ENCODE measurements at regions not wholly inside any gene's neighbourhood (a gene's known extent, or its start where the extent isn't known, plus 50 kb on each side); places are given as distances from the start of the nearest gene placed in this dataset.

- DNase-seq (ENCODE audit: low read depth, low spot score): no peak
- in situ Hi-C loops (cut with HindIII; ENCODE audit: low pct_unique_long_range_greater_than_20kb, low sequenced_read_pairs): no loop called here
These were observed 55.0 kb downstream of the TMEM30B start for GRCh38 chr14:61226015-61226654.

GRCh38 chr14:61225344-61225743 is 55.8 kb downstream of the TMEM30B start:
- DNase-seq (ENCODE audit: low read depth, low spot score): no peak

GRCh38 chr14:61223552-61223951 is 57.6 kb downstream of the TMEM30B start:
- DNase-seq (ENCODE audit: low read depth, low spot score): no peak
- in situ Hi-C loops (cut with HindIII; ENCODE audit: low pct_unique_long_range_greater_than_20kb, low sequenced_read_pairs): no loop called here

More at GRCh38 chr14:61225344-61225743, 55.8 kb downstream of the TMEM30B start:
- in situ Hi-C loops (cut with HindIII; ENCODE audit: low pct_unique_long_range_greater_than_20kb, low sequenced_read_pairs): no loop called here

- in situ Hi-C loops (cut with HindIII; ENCODE audit: low pct_unique_long_range_greater_than_20kb, low sequenced_read_pairs): no loop called here
- DNase-seq (ENCODE audit: low read depth, low spot score): no peak
These were observed 58.8 kb downstream of the TMEM30B start for GRCh38 chr14:61222388-61222787.

GRCh38 chr14:61221906-61222305 is 59.2 kb downstream of the TMEM30B start:
- in situ Hi-C loops (cut with HindIII; ENCODE audit: low pct_unique_long_range_greater_than_20kb, low sequenced_read_pairs): no loop called here
- no peak for DNase-seq (ENCODE audit: low read depth, low spot score)

GRCh38 chr14:61219673-61220072 is 61.5 kb downstream of the TMEM30B start:
- in situ Hi-C loops (cut with HindIII; ENCODE audit: low pct_unique_long_range_greater_than_20kb, low sequenced_read_pairs): no loop called here
- no peak for DNase-seq (ENCODE audit: low read depth, low spot score)

- in situ Hi-C loops (cut with HindIII; ENCODE audit: low pct_unique_long_range_greater_than_20kb, low sequenced_read_pairs): no loop called here
- no peak for DNase-seq (ENCODE audit: low read depth, low spot score)
These were observed 61.9 kb downstream of the TMEM30B start for GRCh38 chr14:61219256-61219655.

- in situ Hi-C loops (cut with HindIII; ENCODE audit: low pct_unique_long_range_greater_than_20kb, low sequenced_read_pairs): no loop called here
These were observed 62.4 kb downstream of the TMEM30B start for GRCh38 chr14:61218767-61219166.

GRCh38 chr14:61218157-61218556 is 63.0 kb downstream of the TMEM30B start:
- in situ Hi-C loops (cut with HindIII; ENCODE audit: low pct_unique_long_range_greater_than_20kb, low sequenced_read_pairs): no loop called here
- no peak for DNase-seq (ENCODE audit: low read depth, low spot score)

More at GRCh38 chr14:61218767-61219166, 62.4 kb downstream of the TMEM30B start:
- DNase-seq (ENCODE audit: low read depth, low spot score): no peak

GRCh38 chr14:61217516-61217915 is 63.6 kb downstream of the TMEM30B start:
- in situ Hi-C loops (cut with HindIII; ENCODE audit: low pct_unique_long_range_greater_than_20kb, low sequenced_read_pairs): no loop called here
- DNase-seq (ENCODE audit: low read depth, low spot score): no peak

- in situ Hi-C loops (cut with HindIII; ENCODE audit: low pct_unique_long_range_greater_than_20kb, low sequenced_read_pairs): no loop called here
- DNase-seq (ENCODE audit: low read depth, low spot score): no peak
These were observed 65.7 kb downstream of the TMEM30B start for GRCh38 chr14:61215222-61216020.

GRCh38 chr14:61213920-61214319 is 67.2 kb downstream of the TMEM30B start:
- DNase-seq (ENCODE audit: low read depth, low spot score): no peak
- in situ Hi-C loops (cut with HindIII; ENCODE audit: low pct_unique_long_range_greater_than_20kb, low sequenced_read_pairs): no loop called here

- in situ Hi-C loops (cut with HindIII; ENCODE audit: low pct_unique_long_range_greater_than_20kb, low sequenced_read_pairs): no loop called here
- DNase-seq (ENCODE audit: low read depth, low spot score): no peak
These were observed 67.9 kb downstream of the TMEM30B start for GRCh38 chr14:61213191-61213621.

GRCh38 chr14:61212546-61212945 is 68.6 kb downstream of the TMEM30B start:
- in situ Hi-C loops (cut with HindIII; ENCODE audit: low pct_unique_long_range_greater_than_20kb, low sequenced_read_pairs): no loop called here
- no peak for DNase-seq (ENCODE audit: low read depth, low spot score)

- DNase-seq (ENCODE audit: low read depth, low spot score): no peak
- in situ Hi-C loops (cut with HindIII; ENCODE audit: low pct_unique_long_range_greater_than_20kb, low sequenced_read_pairs): no loop called here
These were observed 69.5 kb downstream of the TMEM30B start for GRCh38 chr14:61211476-61212255.

- no peak for DNase-seq (ENCODE audit: low read depth, low spot score)
- in situ Hi-C loops (cut with HindIII; ENCODE audit: low pct_unique_long_range_greater_than_20kb, low sequenced_read_pairs): no loop called here
These were observed 77.9 kb downstream of the TMEM30B start for GRCh38 chr14:61203081-61203753.

- DNase-seq (ENCODE audit: low read depth, low spot score): no peak
- in situ Hi-C loops (cut with HindIII; ENCODE audit: low pct_unique_long_range_greater_than_20kb, low sequenced_read_pairs): no loop called here
These were observed 79.0 kb downstream of the TMEM30B start for GRCh38 chr14:61202124-61202523.

GRCh38 chr14:61201171-61201570 is 80.0 kb downstream of the TMEM30B start:
- no peak for DNase-seq (ENCODE audit: low read depth, low spot score)
- in situ Hi-C loops (cut with HindIII; ENCODE audit: low pct_unique_long_range_greater_than_20kb, low sequenced_read_pairs): no loop called here
